Glomerular visceral epithelial cell (primary cell): ENCODE measurements at regions not wholly inside any gene's neighbourhood (a gene's known extent, or its start where the extent isn't known, plus 50 kb on each side); places are given as distances from the start of the nearest gene placed in this dataset.
"Not testable (repeated sequence)": the region's sequence is repeated elsewhere in the genome, so short reads cannot be mapped to it uniquely, and the experiment has no call there.

Source experiments
- DNase-seq: peaks from one replicate; pipeline ENCODE4 v3.0.0-alpha.2; 2016; ENCODE audit errors: extremely low spot score

DNA sequence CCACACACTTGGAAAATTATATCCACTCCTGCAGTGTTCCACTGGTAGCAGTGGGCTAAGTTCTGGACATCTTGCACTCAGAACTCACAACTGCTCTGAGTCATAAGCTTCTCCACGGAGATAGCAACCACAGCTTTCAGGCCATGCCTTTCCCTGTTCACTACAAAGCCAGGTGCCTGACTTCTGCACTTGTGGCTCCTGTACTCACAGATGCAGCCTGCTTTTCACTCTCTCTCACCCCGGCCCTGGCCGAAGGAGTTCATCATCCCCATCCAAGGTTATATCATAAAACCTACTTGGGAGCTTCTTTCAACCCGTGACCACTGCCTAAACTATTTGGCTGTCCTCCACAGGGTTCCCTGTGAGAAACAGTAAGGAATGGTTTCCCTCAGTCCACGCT is 999.4 kb downstream of the GLUD2 start:
- no peak for DNase-seq

DNA sequence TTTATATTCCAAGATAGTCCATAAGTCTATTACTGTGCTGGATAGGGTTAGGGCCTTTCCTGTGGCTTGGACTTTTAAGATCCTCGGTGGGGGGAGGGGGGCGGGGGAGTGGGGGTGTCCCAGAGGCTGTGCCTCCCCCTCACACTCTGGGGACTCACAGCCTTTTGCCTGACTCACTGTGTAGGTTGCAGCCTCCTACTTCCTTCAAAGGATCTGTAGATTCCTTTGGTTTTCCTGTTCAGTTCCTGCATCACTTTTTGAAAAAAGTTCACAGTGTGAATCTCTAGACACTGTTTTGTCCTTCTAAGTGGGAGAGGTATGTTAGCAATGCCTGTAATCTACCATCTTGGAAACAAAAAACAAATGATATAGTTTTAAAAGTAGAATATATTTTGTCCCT is 999.9 kb downstream of the GLUD2 start:
- no peak for DNase-seq

- DNase-seq = no peak
Observed at GRCh38 chrX:122055460-122055859, 1008.0 kb downstream of the GLUD2 start.

GRCh38 chrX:122055979-122056715 is 1008.7 kb downstream of the GLUD2 start:
- no peak for DNase-seq

DNA sequence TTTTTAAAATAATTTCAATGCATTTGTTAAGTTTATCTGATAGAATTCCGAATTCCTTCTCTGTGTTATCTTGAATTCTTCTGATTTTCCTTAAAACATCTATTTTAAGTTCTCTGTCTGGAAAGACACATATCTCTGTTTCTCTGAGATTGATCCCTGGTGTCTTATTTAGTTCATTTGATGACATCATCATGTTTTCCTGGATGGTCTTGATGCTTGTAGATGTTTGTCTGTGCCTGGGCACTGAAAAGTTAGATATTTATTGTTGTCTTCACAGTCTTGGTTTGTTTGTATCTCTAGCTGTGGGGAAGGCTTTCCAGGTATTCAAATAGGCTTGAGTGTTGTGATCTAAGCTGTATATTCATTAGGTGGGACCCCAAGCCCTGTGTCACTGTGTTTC is 1028.8 kb downstream of the GLUD2 start:
- DNase-seq = no peak

- DNase-seq = no peak
Observed at GRCh38 chrX:122078079-122078478, 1030.7 kb downstream of the GLUD2 start.

GRCh38 chrX:122087341-122087740 is 1039.9 kb downstream of the GLUD2 start:
- no peak for DNase-seq

- DNase-seq = no peak
Observed at GRCh38 chrX:122091571-122091970, 1044.2 kb downstream of the GLUD2 start.

GRCh38 chrX:122092360-122092759 is 1045.0 kb downstream of the GLUD2 start:
- no peak for DNase-seq

GRCh38 chrX:122092978-122093377 is 1045.6 kb downstream of the GLUD2 start:
- DNase-seq = no peak

GRCh38 chrX:122094611-122095010 is 1047.2 kb downstream of the GLUD2 start:
- no peak for DNase-seq

DNA sequence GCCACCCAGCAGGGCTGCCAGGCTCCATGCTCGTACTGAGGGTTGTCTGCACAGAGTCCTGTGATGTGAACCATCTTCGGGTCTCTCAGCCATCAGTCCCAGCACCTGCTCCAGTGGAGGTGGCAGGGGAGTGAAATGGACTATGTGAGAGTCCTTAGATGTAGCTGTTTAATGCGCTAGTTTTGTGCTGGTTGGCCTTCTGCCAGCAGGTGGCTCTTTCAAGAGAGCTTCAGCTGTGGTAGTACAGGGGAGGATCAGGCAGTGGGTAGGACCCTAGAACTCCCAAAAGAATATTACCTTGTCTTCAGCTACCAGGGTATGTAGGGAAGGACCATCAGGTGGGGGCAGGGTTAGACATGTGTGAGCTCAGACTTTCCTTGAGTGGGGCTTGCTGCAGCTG is 1066.0 kb downstream of the GLUD2 start:
- no peak for DNase-seq

GRCh38 chrX:122113896-122114295 is 1066.5 kb downstream of the GLUD2 start:
- DNase-seq = no peak

DNA sequence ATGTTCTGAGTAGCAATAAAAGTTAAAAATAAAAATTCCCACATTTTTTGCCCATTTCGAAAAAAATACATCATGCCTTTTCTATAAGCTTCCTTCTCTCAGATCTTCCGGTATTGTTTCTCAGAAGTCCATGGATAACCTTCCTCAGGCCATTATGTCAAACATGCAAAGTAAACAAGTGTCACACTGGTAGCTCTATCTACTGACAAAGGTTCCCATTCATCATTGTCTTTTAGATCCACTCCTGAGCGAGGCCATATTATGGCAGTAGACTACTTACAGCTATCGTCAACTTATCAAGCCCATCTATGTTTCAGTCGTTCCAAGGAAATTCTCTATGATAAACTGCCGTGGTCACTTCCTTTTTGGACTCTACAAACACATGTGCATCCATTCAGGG is 1068.2 kb downstream of the GLUD2 start:
- no peak for DNase-seq

DNA sequence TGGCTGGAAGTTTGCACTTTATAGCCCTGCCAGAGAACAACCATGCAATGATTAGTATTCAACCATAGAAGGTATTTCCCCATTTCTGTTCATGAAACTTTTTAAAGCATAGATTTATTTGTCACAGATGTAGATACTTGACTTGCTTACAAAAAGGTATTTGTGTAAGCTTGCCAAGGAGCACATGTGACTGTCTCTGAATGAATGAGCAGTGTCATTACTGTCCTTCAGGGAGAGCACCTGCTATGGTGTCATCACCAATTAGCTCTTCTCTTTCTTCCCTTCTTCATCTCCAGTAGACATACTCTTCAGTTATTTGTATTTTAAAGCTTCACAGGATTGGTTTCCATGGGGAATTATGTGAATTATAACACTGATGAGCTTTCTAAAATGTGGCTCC is 1064.7 kb upstream of the GRIA3 start:
- DNase-seq = no peak

GRCh38 chrX:122122274-122122673 is 1061.8 kb upstream of the GRIA3 start:
- no peak for DNase-seq

GRCh38 chrX:122133478-122133877 is 1050.6 kb upstream of the GRIA3 start:
- DNase-seq = no peak

GRCh38 chrX:122134291-122134690 is 1049.8 kb upstream of the GRIA3 start:
- DNase-seq = no peak

DNA sequence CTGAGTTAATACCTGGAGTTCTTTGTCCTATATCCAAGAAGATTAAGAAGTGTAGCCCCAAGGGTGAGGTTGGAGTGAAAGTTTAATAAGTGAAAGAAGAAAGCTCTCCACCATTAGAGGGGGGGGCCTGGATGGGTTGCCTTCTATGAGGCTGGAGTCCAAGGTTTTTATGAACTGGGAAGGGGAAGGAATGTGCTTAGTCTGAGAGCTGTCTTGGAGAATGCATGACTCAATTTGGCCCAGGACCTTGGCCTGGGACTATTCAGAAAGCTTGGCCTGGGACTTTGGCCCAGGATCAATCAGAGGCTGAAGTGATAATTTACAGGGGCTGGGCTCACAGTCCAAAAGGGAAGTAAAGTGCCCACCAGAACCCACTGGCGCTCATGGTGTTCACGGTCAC is 1049.0 kb upstream of the GRIA3 start:
- DNase-seq = no peak

DNA sequence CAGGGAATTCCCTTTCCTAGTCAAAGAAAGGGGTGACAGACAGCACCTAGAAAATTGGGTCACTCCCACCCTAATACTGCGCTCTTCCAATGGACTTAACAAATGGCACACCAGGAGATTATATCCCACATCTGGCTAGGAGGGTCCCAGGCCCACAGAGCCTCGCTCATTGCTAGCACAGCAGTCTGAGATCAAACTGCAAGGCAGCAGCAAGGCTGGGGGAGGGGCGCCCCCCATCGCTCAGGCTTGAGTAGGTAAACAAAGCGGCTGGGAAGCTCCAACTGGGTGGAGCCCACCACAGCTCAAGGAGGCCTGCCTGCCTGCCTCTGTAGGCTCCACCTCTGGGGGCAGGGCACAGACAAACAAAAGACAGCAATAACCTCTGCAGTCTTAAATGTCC is 1043.9 kb upstream of the GRIA3 start:
- DNase-seq = not testable (repeated sequence)

- DNase-seq = no peak
Observed at GRCh38 chrX:122154019-122154418, 1030.1 kb upstream of the GRIA3 start.

- no peak for DNase-seq
Observed at GRCh38 chrX:122168241-122168640, 1015.8 kb upstream of the GRIA3 start.

GRCh38 chrX:122184791-122185190 is 999.3 kb upstream of the GRIA3 start:
- no peak for DNase-seq

DNA sequence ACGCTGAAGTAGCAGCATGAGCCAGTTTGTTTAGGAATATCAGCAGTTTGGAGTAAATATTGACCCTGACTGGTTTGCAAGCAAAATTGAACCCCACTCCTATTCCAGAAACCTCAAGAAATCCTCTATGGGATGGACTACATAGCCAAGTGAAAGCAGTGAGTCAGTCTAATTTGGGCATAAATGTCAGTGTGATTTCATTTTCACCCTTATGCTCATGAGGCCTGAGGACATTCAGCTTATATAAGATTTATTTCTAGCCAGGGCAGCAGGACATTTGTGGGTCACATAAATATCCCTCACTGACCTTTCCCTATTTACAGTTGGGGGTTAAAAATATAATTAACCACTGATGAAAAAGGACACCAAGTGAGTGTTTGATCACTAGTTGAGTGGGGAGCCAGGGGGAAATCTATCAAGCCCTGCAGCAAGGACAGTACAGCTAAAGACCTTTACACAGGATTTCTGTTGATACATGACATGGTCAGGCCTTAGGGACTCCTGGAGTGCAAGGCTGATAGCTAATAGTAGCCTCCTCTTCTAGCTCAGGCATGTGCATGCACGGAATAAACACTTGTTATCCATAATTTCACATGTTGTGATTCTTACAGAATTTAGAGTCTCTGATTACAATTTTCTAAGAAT is 996.9 kb upstream of the GRIA3 start:
- DNase-seq = no peak
